H9 (cell line): ENCODE measurements at regions not wholly inside any gene's neighbourhood (a gene's known extent, or its start where the extent isn't known, plus 50 kb on each side); places are given as distances from the start of the nearest gene placed in this dataset.

Experiments
- DNase-seq: peaks from one replicate; pipeline ENCODE4 v3.0.0-alpha.2; 2017
- H2AFZ ChIP-seq: one replicate; pipeline ENCODE4 v1.6.1; 2013; ENCODE audit warnings: mild to moderate bottlenecking, low read length, control low read depth, moderate library complexity
- H2AK5ac ChIP-seq: 2 replicates; pipeline ENCODE4 v1.6.1; 2013; ENCODE audit warnings: low read length, control low read depth, mixed read lengths; ENCODE audit not compliant: insufficient read length
- H2BK120ac ChIP-seq: one replicate; pipeline ENCODE4 v1.6.1; 2013; ENCODE audit warnings: low read depth, mild to moderate bottlenecking, low read length, control low read depth, inconsistent platforms; ENCODE audit not compliant: poor library complexity, severe bottlenecking
- H2BK12ac ChIP-seq: 2 replicates; pipeline ENCODE4 v1.6.1; 2013; ENCODE audit warnings: low read length, control low read depth, mixed read lengths, low read depth; ENCODE audit not compliant: insufficient read length
- H2BK15ac ChIP-seq: 2 replicates; pipeline ENCODE4 v1.6.1; 2013; ENCODE audit warnings: low read depth, low read length, control low read depth
- H2BK20ac ChIP-seq: one replicate; pipeline ENCODE4 v1.6.1; 2013; ENCODE audit warnings: low read depth, mild to moderate bottlenecking, low read length, control low read depth, inconsistent platforms; ENCODE audit not compliant: poor library complexity, severe bottlenecking
- H2BK5ac ChIP-seq: 2 replicates; pipeline ENCODE4 v1.6.1; 2013; ENCODE audit warnings: low read length, control low read depth, mixed read lengths; ENCODE audit not compliant: insufficient read length
- H3K14ac ChIP-seq: 2 replicates; pipeline ENCODE4 v1.6.1; 2013; ENCODE audit warnings: low read length, control low read depth; ENCODE audit not compliant: insufficient read depth
- H3K18ac ChIP-seq: 2 replicates; pipeline ENCODE4 v1.6.1; 2013; ENCODE audit warnings: low read depth, mild to moderate bottlenecking, mixed read lengths, low read length, control low read depth; ENCODE audit not compliant: insufficient read length
- H3K23ac ChIP-seq: 2 replicates; pipeline ENCODE4 v1.6.1; 2013; ENCODE audit warnings: low read length, control low read depth, mixed read lengths, low read depth; ENCODE audit not compliant: insufficient read length
- H3K23me2 ChIP-seq: 2 replicates; pipeline ENCODE4 v1.6.1; 2013; ENCODE audit warnings: low read depth, mild to moderate bottlenecking, mixed read lengths, low read length, control low read depth; ENCODE audit not compliant: insufficient read length, poor library complexity, severe bottlenecking
- H3K27ac ChIP-seq: 2 replicates; pipeline ENCODE4 v1.5.1; 2013; ENCODE audit warnings: low read length, control low read depth, mixed read lengths, low read depth; ENCODE audit not compliant: insufficient read length
- H3K27me3 ChIP-seq: 2 replicates; pipeline ENCODE4 v1.6.1; 2013; ENCODE audit warnings: low read length, control low read depth, inconsistent platforms; ENCODE audit not compliant: insufficient read depth
- H3K4ac ChIP-seq: 2 replicates; pipeline ENCODE4 v1.6.1; 2013; ENCODE audit warnings: low read depth, mild to moderate bottlenecking, control low read depth, inconsistent platforms, low read length, moderate library complexity
- H3K4me1 ChIP-seq: 2 replicates; pipeline ENCODE4 v1.6.1; 2013; ENCODE audit warnings: low read length, control low read depth, inconsistent platforms; ENCODE audit not compliant: insufficient read depth
- H3K4me2 ChIP-seq: 2 replicates; pipeline ENCODE4 v1.6.1; 2013; ENCODE audit warnings: low read length, control low read depth, mixed read lengths; ENCODE audit not compliant: insufficient read length, insufficient read depth
- H3K56ac ChIP-seq: 2 replicates; pipeline ENCODE4 v1.6.1; 2013; ENCODE audit warnings: low read depth, mild to moderate bottlenecking, mixed read lengths, low read length, control low read depth; ENCODE audit not compliant: insufficient read length
- H3K79me1 ChIP-seq: 2 replicates; pipeline ENCODE4 v1.6.1; 2013; ENCODE audit warnings: low read depth, mild to moderate bottlenecking, moderate library complexity, low read length, control low read depth, inconsistent platforms; ENCODE audit not compliant: insufficient read depth, poor library complexity, severe bottlenecking
- H3K79me2 ChIP-seq: 2 replicates; pipeline ENCODE4 v1.6.1; 2013; ENCODE audit warnings: low read length, control low read depth, inconsistent platforms; ENCODE audit not compliant: insufficient read depth
- H3K9ac ChIP-seq: 2 replicates; pipeline ENCODE4 v1.6.1; 2013; ENCODE audit warnings: low read length, control low read depth, mixed read lengths; ENCODE audit not compliant: insufficient read length; ENCODE audit errors: extremely low read depth
- H3K9me3 ChIP-seq: one replicate; pipeline ENCODE4 v1.6.1; 2013; ENCODE audit warnings: low read depth, low read length, inconsistent platforms; ENCODE audit not compliant: control insufficient read depth
- H3T11ph ChIP-seq: one replicate; pipeline ENCODE4 v1.6.1; 2013; ENCODE audit warnings: mild to moderate bottlenecking, low read length, control low read depth, inconsistent platforms
- H4K20me1 ChIP-seq: one replicate; pipeline ENCODE4 v1.6.1; 2013; ENCODE audit not compliant: control insufficient read depth, insufficient read length, insufficient read depth
- H4K5ac ChIP-seq: 2 replicates; pipeline ENCODE4 v1.6.1; 2013; ENCODE audit warnings: low read depth, mild to moderate bottlenecking, mixed read lengths, low read length, control low read depth; ENCODE audit not compliant: insufficient read length
- H4K8ac ChIP-seq: replicated peaks from 2 replicates; pipeline ENCODE4 v1.6.1; 2013; ENCODE audit warnings: low read length, control low read depth, mixed read lengths, low read depth; ENCODE audit not compliant: insufficient read length
- H4K91ac ChIP-seq: 2 replicates; pipeline ENCODE4 v1.6.1; 2013; ENCODE audit warnings: low read depth, mild to moderate bottlenecking, moderate library complexity, mixed read lengths, low read length, control low read depth; ENCODE audit not compliant: insufficient read length
- H3K27ac Mint-ChIP-seq, 3 experiments: 2 replicates in 2 of 3; 3 replicates in 1 of 3; pipeline ENCODE4 v1.8.0; 2020 to 2021; ENCODE audit warnings: mixed read lengths in 3 of 3, mild to moderate bottlenecking in 1 of 3, moderate library complexity in 1 of 3
- H3K27me3 Mint-ChIP-seq: 2 replicates; pipeline ENCODE4 v1.8.0; 2021; ENCODE audit warnings: low read depth, mild to moderate bottlenecking, moderate library complexity, mixed read lengths
- H3K36me3 Mint-ChIP-seq, 3 experiments: 2 replicates in 2 of 3; 3 replicates in 1 of 3; pipeline ENCODE4 v1.8.0; 2020 to 2021; ENCODE audit warnings: low read depth in 3 of 3, mixed read lengths in 3 of 3; ENCODE audit not compliant: insufficient read depth in 1 of 3
- H3K4me1 Mint-ChIP-seq, 2 experiments: 2 replicates each; pipeline ENCODE4 v1.8.0; 2020; ENCODE audit warnings: mixed read lengths in 2 of 2
- H3K4me3 Mint-ChIP-seq, 2 experiments: 2 replicates in 1 of 2; 3 replicates in 1 of 2; pipeline ENCODE4 v1.8.0; 2020 to 2021; ENCODE audit warnings: mild to moderate bottlenecking in 2 of 2, mixed read lengths in 2 of 2, moderate library complexity in 1 of 2
- H3K9me3 Mint-ChIP-seq, 2 experiments: 2 replicates in 1 of 2; 3 replicates in 1 of 2; pipeline ENCODE4 v1.8.0; 2020; ENCODE audit warnings: mild to moderate bottlenecking in 2 of 2, mixed read lengths in 2 of 2, moderate library complexity in 1 of 2
- CTCF ChIP-seq: fragments of 200-600 bp; sonication (generic); conservative IDR thresholded peaks from 3 replicates; pipeline ENCODE4 v1.8.0; 2021; ENCODE audit warnings: antibody characterized with exemption, mild to moderate bottlenecking
- WGBS: extraction: QIAGEN DNeasy Blood & Tissue Kit; methylation state at CpG from one replicate; pipeline ENCODE4 v1.1.7; 2013; ENCODE audit warnings: missing lambda C conversion rate, low lambda C conversion rate, mixed read lengths; ENCODE audit not compliant: insufficient read length; ENCODE audit errors: extremely low coverage; 5-methylcytosine and 5-hydroxymethylcytosine counted together

GRCh38 chr15:99844150-99844549 lies 110.9 kb upstream of the LYSMD4 start:
- Histone ChIP-seq H3K56ac (no peak overlapping the region), H3K79me2 (no peaks in the 10 kb centered on the region), H3K4ac (no peak overlapping the region), H2BK5ac (no peak overlapping the region), H4K8ac (no peak overlapping the region), H3K9ac (no peak overlapping the region), H3K27me3 (no peaks in the 10 kb centered on the region), H2BK120ac (no peak overlapping the region), H4K5ac (no peak overlapping the region), H4K91ac (no peak overlapping the region), H2BK20ac (no peak overlapping the region), H4K20me1 (no peaks in the 10 kb centered on the region), H2AK5ac (no peak overlapping the region), H3T11ph (no peak overlapping the region), H3K4me2 (no peak overlapping the region), H2BK15ac (no peak overlapping the region), H3K79me1 (no peaks in the 10 kb centered on the region), H3K23me2 (no peaks in the 10 kb centered on the region), H3K23ac (no peak overlapping the region), H3K9me3 (no peaks in the 10 kb centered on the region), H2AFZ (no peak overlapping the region), H3K27ac (no peak overlapping the region), H3K18ac (no peak overlapping the region), H3K14ac (no peak overlapping the region), H2BK12ac (no peak overlapping the region), H3K4me1 (no peaks in the 10 kb centered on the region; the same call in 1 of the 2 replicates)
- DNase-seq, result no peak
- Mint-ChIP-seq H3K27me3 (no peaks in the 10 kb centered on the region; the same call in 1 of the 2 replicates), H3K4me1 (peaks cover 9 to 12% of the 10 kb centered on the region in 2 experiments), H3K36me3 (no peaks in the 10 kb centered on the region), H3K9me3 (no peaks in the 10 kb centered on the region), H3K4me3 (no peak overlapping the region), H3K27ac (no peak overlapping the region)
- no peak for TF ChIP-seq CTCF
- WGBS, result no CpG with 5 or more reads among the region's 8 CpGs
